Prostate gland (tissue), 2 donors: ENCODE measurements at regions not wholly inside any gene's neighbourhood (a gene's known extent, or its start where the extent isn't known, plus 50 kb on each side); places are given as distances from the start of the nearest gene placed in this dataset.

Source experiments
- DNase-seq: peaks from one replicate; pipeline ENCODE4 v3.0.0-alpha.2; 2019; ENCODE audit warnings: low spot score
- H3K27ac ChIP-seq, 2 donors: fragments of 200-600 bp; sonication (generic); 2 replicates each; pipeline ENCODE4 v1.5.1; 2017 to 2019
- H3K27me3 ChIP-seq: fragments of 200-600 bp; sonication (generic); replicated peaks from 2 replicates; pipeline ENCODE4 v1.5.1; 2019; ENCODE audit not compliant: insufficient read depth
- H3K36me3 ChIP-seq, 2 donors: fragments of 200-600 bp; sonication (generic); 1 replicate in 1 of 2; 2 replicates in 1 of 2; pipeline versions ENCODE4 v1.5.1 to v1.8.1; 2017 to 2019
- H3K4me1 ChIP-seq: fragments of 200-600 bp; sonication (generic); replicated peaks from 2 replicates; pipeline ENCODE4 v1.5.1; 2019
- H3K4me3 ChIP-seq, 2 donors: fragments of 200-600 bp; sonication (generic); 2 replicates each; pipeline ENCODE4 v1.5.1; 2017 to 2019
- H3K9me3 ChIP-seq: fragments of 200-600 bp; sonication (generic); 2 replicates; pipeline ENCODE4 v1.5.1; 2017
- POLR2A ChIP-seq: fragments of 450-650 bp; IDR thresholded peaks from one replicate; pipeline ENCODE4 v1.6.1; 2016; ENCODE audit warnings: antibody characterized with exemption, mild to moderate bottlenecking
- POLR2AphosphoS5 ChIP-seq: sonication (generic); formaldehyde crosslinking; IDR thresholded peaks from one replicate; pipeline ENCODE4 v1.6.1; 2017; ENCODE audit warnings: antibody characterized with exemption
- WGBS: methylation state at CpG from one replicate; pipeline ENCODE4 v1.1.5; 2018; 5-methylcytosine and 5-hydroxymethylcytosine counted together
- intact Hi-C: fragments of 100-400 bp; cut with DNase I; formaldehyde crosslinking; loops from one replicate; pipeline ENCODE4 v1.14.2; 2022
- TF ChIP-seq, protein P1 (sequence below), 4 experiments: fragments of 200-600 bp in 2 of 4; fragments of 450-650 bp in 2 of 4; sonication (generic) in 2 of 4; IDR thresholded peaks; 1 replicate in 3 of 4; 2 replicates in 1 of 4; pipeline ENCODE4 v1.5.1; 2016 to 2019; ENCODE audit warnings: antibody characterized with exemption in 4 of 4, mild to moderate bottlenecking in 2 of 4, moderate library complexity in 2 of 4

DNA sequence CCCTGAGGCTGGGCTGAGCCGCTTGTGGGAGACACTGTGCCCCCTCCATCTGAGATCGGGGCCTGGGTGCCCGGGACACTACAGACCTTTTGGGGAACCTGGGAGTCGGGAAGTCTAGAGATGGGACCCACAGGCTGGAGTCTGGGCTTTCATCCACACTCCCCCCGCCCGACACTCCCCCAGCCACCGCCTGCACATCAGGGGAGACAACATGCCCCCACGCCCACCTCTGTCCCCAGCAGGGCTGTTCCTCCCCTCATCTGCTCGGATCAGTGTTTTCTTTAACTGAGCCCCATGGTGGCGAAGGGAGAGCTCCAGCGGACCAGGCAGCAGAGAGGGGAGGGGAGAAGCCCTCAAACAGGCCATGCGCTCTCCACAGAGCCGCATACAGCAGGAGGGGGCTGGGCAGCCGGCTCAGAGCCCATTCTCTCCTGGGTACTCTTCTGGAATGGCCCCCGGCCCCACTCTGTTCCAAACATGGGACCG lies 174.7 kb downstream of the IGLL1 start:
- WGBS: 71% methylated on average over 16 of the region's 16 CpGs
- Histone ChIP-seq H3K36me3 (no peaks in the 10 kb centered on the region), H3K4me1 (peaks cover 2% of the 10 kb centered on the region), H3K4me3 (no peak overlapping the region), H3K27me3 (no peaks in the 10 kb centered on the region), H3K27ac (no peak overlapping the region), H3K9me3 (no peaks in the 10 kb centered on the region)
- DNase-seq: peak; percentile 4
- intact Hi-C loops: no loop called here
- TF ChIP-seq, protein P1, sequence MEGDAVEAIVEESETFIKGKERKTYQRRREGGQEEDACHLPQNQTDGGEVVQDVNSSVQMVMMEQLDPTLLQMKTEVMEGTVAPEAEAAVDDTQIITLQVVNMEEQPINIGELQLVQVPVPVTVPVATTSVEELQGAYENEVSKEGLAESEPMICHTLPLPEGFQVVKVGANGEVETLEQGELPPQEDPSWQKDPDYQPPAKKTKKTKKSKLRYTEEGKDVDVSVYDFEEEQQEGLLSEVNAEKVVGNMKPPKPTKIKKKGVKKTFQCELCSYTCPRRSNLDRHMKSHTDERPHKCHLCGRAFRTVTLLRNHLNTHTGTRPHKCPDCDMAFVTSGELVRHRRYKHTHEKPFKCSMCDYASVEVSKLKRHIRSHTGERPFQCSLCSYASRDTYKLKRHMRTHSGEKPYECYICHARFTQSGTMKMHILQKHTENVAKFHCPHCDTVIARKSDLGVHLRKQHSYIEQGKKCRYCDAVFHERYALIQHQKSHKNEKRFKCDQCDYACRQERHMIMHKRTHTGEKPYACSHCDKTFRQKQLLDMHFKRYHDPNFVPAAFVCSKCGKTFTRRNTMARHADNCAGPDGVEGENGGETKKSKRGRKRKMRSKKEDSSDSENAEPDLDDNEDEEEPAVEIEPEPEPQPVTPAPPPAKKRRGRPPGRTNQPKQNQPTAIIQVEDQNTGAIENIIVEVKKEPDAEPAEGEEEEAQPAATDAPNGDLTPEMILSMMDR (IDR thresholded peaks at IDR 0.05): no peak
- TF ChIP-seq POLR2A: no peak
- no peak for TF ChIP-seq POLR2AphosphoS5

DNA sequence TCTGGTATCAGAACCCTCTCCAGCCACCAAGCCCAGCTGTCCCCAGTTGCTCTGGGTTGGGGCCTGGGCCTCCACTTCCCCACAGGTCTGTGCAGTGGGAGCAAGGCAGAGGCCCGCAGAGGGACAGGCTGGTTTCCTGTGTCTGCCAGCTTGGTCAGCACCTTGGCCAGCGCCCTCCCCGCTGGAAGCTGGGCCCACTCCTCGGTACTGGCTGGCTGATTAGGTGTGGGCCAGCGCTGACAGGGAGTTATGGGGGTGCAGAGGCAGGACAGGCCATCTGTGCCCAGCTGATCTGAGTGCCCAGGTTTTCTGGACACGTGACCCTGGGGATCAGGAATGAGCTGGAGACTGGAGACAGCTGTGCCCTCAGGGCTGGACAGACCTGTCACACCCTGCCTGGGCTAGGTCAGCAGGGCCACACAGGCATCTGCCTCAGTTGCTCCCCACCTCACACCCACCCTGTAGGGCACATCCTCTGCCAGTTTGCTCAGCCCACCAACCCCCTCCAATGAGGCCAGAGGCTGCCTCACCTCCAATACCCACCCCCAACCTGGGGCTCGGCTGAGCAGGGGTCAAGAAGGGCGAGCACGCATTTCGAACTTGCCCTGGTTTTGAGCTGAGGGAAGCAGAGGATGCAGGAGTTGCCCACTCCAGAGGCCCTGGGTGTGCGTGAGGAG lies 175.3 kb downstream of the IGLL1 start:
- 49% methylated on average over 10 of the region's 11 CpGs for WGBS
- H3K4me3 ChIP-seq: no peak overlapping the region
- DNase-seq: no peak

DNA sequence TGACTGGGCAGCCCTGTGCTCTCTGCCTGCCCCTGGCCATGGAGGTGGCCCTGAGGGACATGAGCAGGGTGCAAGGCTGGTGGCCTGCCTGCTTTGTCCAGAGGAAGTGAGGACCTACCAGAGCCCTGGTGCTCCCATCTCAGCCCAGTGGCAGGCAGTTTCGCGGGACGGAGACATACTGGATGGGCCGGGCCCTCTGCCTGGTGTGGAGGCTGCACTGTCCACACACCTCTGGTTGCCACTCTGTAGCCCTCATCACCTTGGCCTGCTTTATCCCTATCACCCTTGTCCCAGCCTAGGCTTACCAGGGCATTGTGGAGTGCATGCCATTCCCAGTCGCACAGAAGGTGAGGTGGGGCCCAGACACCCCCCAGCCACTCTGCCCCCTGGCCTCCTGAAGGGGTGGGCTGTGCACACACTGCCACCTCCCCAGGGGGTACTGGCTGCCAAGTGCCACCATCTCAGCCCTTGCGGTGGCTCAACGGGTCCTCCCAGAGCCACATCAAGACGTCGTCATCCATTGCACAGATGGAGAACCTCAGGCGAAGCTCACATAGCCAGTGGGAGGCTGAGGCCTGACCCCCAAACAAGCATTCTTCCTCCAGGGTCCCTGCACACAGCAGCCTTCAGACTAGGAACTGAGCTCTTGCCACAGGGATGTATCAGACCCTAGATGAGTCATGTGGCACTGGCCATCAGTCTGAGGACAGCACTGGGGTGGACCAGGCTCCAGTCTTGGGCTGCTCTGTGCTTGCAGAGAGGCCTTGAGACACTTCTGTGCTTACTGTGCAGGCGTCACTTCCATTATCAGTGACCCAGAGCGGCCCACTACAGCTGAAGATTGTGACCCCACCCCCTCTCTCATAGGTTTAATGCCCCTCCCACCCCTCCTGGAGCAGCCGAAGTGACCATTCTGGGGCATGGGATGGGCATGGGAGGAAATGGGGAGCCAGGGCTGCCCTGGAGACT lies 176.1 kb downstream of the IGLL1 start:
- Histone ChIP-seq H3K27me3 (no peaks in the 10 kb centered on the region), H3K36me3 (no peaks in the 10 kb centered on the region), H3K4me1 (peaks cover 4% of the 10 kb centered on the region), H3K4me3 (no peak overlapping the region), H3K27ac (no peak overlapping the region), H3K9me3 (no peaks in the 10 kb centered on the region)
- 92% methylated on average over 13 of the region's 13 CpGs for WGBS
- no peak for DNase-seq
- intact Hi-C loops: loop anchor here (2.0 to 5.0 kb wide), 2 partner anchors 135 to 443 kb away; no protein-coding TSS in a partner anchor
- TF ChIP-seq POLR2AphosphoS5: no peak
- TF ChIP-seq, protein P1 (IDR thresholded peaks at IDR 0.05): no peak
- TF ChIP-seq POLR2A: no peak

More for the DNA sequence above, 175.3 kb downstream of the IGLL1 start:
- H3K27ac ChIP-seq: no peak overlapping the region
- TF ChIP-seq POLR2A: no peak
- no peak for TF ChIP-seq POLR2AphosphoS5
- TF ChIP-seq, protein P1 (IDR thresholded peaks at IDR 0.05): no peak
- intact Hi-C loops: loop anchor here (5.0 kb wide), 1 partner anchor 442 kb away; no protein-coding TSS in a partner anchor
- no peaks in the 10 kb centered on the region for H3K36me3 ChIP-seq
- H3K9me3 ChIP-seq: no peaks in the 10 kb centered on the region
- H3K27me3 ChIP-seq: no peaks in the 10 kb centered on the region
- peaks cover 4% of the 10 kb centered on the region for H3K4me1 ChIP-seq

DNA sequence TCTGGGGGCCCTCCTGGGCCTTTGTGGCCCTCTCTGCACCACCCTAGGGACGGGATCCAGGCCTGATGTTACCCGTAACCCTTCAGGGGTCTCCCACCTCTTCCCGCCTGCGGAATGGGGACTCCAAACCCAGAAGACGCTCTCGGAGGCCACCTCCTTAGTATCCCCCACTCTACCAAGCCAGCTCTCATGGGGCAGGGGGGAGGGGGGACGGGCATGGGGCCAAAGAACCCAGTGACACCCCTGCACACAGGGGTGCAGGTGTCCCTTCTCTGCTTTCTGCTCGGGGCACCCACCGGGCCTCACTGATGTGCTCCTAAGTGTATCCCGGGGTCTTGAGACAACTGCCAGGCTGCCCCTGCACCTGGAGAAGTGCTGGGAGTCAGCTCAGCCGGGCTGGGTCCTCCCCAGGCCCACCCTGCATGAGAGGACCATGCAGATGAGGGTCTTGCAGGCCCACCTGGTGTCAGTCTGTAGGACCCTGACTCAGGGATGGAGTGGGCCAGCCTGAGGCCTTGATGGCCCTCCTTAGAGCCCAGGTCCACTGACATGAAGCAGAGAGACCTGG lies 176.9 kb downstream of the IGLL1 start:
- Histone ChIP-seq H3K4me3 (no peak overlapping the region), H3K27ac (peak overlapping the region; percentile 57 to 64), H3K9me3 (no peaks in the 10 kb centered on the region), H3K4me1 (peaks cover 4% of the 10 kb centered on the region), H3K36me3 (no peaks in the 10 kb centered on the region), H3K27me3 (no peaks in the 10 kb centered on the region)
- no peak for DNase-seq
- WGBS: 89% methylated on average over 11 of the region's 11 CpGs
- intact Hi-C loops: loop anchor here (2.0 to 5.0 kb wide), 2 partner anchors 136 to 444 kb away; no protein-coding TSS in a partner anchor
- TF ChIP-seq, protein P1 (IDR thresholded peaks at IDR 0.05): no peak
- TF ChIP-seq POLR2AphosphoS5 (no peak), POLR2A (no peak)
